H1 (cell line): ENCODE measurements at regions not wholly inside any gene's neighbourhood (a gene's known extent, or its start where the extent isn't known, plus 50 kb on each side); places are given as distances from the start of the nearest gene placed in this dataset.

Experiments used
- BRCA1 ChIP-seq: IDR thresholded peaks from 2 replicates; pipeline ENCODE4 v1.6.1; 2012; ENCODE audit warnings: low read depth, low read length, improper control_type of control experiment
- CREB1 ChIP-seq: IDR thresholded peaks from 2 replicates; pipeline ENCODE4 v1.6.1; 2012; ENCODE audit warnings: inconsistent platforms
- EZH2 ChIP-seq: fragments of 200-600 bp; sonication (generic); IDR thresholded peaks from 2 replicates; pipeline ENCODE4 v1.7.1; 2012; ENCODE audit warnings: low read depth, mild to moderate bottlenecking, moderate library complexity, low read length, inconsistent platforms; ENCODE audit not compliant: severe bottlenecking
- JUND ChIP-seq: IDR thresholded peaks from 2 replicates; pipeline ENCODE4 v1.6.1; 2011; ENCODE audit warnings: mild to moderate bottlenecking, improper control_type of control experiment, low read length
- MAX ChIP-seq: IDR thresholded peaks from 2 replicates; pipeline ENCODE4 v1.6.1; 2012; ENCODE audit warnings: inconsistent platforms
- POLR2AphosphoS5 ChIP-seq: IDR thresholded peaks from 2 replicates; pipeline ENCODE4 v1.6.1; 2011; ENCODE audit warnings: low read depth, low read length
- POU5F1 ChIP-seq: IDR thresholded peaks from 2 replicates; pipeline ENCODE4 v1.6.1; 2011; ENCODE audit warnings: low read depth, mild to moderate bottlenecking, low read length, moderate library complexity
- TAF1 ChIP-seq: IDR thresholded peaks from 2 replicates; pipeline ENCODE4 v1.6.1; 2011; ENCODE audit warnings: mild to moderate bottlenecking, low read depth, low read length
- TF ChIP-seq, protein P1 (sequence below), 3 experiments: IDR thresholded peaks; 1 replicate in 2 of 3; 2 replicates in 1 of 3; pipeline versions ENCODE4 v1.5.1 to v1.6.1; 2011; ENCODE audit warnings: low read length in 3 of 3, mild to moderate bottlenecking in 3 of 3, inconsistent platforms in 2 of 3, low read depth in 1 of 3, moderate library complexity in 1 of 3; ENCODE audit not compliant: insufficient read depth in 1 of 3; ENCODE audit errors: control extremely low read depth in 1 of 3

DNA sequence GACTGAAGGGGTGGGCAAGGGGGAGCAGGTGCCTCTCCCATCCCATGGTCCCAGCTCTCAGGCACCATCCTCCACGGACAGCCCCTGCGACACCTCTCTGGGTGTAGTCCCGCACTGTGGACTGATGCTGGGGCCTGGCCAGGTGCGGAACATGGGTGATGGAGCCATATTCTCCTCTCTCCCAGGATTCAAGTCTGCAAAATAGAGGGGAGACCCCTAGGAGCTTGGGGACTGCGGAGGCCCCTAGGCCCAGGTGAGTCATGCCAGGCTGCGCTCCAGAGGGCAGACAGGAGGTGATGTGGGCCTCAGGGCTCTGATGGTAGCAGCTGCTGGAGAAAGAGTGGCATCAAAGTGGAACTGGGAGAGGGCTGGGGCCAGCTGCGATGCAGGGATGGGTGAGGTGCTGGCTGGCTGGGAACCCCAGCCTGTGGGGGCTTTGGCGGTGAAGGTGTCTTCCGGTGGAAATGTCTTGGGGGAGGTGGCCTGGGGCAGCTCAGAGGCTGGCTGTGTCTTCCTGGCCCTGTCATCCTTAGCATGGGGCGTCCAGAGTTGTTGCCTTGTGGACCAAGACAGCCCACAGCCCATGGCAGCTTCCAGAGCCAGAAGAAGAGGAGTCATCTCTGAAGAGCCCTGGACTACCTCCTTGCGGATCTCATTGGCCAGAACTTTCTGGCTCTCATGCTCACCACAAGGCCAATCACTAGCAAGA is 149.1 kb downstream of the KIF26A start:
- TF ChIP-seq CREB1 (no peak), MAX (no peak), EZH2 (no peak), JUND (no peak), POLR2AphosphoS5 (no peak), POU5F1 (no peak), TAF1 (no peak), BRCA1 (no peak)
- TF ChIP-seq, protein P1, sequence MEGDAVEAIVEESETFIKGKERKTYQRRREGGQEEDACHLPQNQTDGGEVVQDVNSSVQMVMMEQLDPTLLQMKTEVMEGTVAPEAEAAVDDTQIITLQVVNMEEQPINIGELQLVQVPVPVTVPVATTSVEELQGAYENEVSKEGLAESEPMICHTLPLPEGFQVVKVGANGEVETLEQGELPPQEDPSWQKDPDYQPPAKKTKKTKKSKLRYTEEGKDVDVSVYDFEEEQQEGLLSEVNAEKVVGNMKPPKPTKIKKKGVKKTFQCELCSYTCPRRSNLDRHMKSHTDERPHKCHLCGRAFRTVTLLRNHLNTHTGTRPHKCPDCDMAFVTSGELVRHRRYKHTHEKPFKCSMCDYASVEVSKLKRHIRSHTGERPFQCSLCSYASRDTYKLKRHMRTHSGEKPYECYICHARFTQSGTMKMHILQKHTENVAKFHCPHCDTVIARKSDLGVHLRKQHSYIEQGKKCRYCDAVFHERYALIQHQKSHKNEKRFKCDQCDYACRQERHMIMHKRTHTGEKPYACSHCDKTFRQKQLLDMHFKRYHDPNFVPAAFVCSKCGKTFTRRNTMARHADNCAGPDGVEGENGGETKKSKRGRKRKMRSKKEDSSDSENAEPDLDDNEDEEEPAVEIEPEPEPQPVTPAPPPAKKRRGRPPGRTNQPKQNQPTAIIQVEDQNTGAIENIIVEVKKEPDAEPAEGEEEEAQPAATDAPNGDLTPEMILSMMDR (IDR thresholded peaks at IDR 0.05; ENCODE audit: control extremely low read depth in 1 of 3, insufficient read depth in 1 of 3, low read depth in 1 of 3, low read length in 3 of 3), result no peak
